HEK293 (cell line): ENCODE measurements at regions not wholly inside any gene's neighbourhood (a gene's known extent, or its start where the extent isn't known, plus 50 kb on each side); places are given as distances from the start of the nearest gene placed in this dataset.

Experiments
- CTCF ChIA-PET: fragments of 350-600 bp; formaldehyde crosslinking; extraction: SDS; loops from one replicate; lab custom pipeline; 2021; ENCODE audit warnings: antibody characterized with exemption; lab: Yijun Ruan, JAX
- POLR2A ChIA-PET: fragments of 300-600 bp; formaldehyde crosslinking; extraction: SDS; loops from one replicate; lab custom pipeline; 2020; ENCODE audit warnings: antibody characterized with exemption, inconsistent platforms; lab: Yijun Ruan, JAX
- H3K27ac ChIP-seq: fragments of 200-500 bp; sonication (Bioruptor generic); 2 replicates; pipeline ENCODE4 v1.5.1; 2014; ENCODE audit warnings: low read depth, low read length, control low read depth, inconsistent platforms; ENCODE audit errors: extremely low read depth
- H3K36me3 ChIP-seq, 2 experiments: fragments of 200-500 bp in 1 of 2; sonication (Bioruptor generic) in 1 of 2; 1 replicate in 1 of 2; 2 replicates in 1 of 2; pipeline ENCODE4 v1.5.1; 2014 to 2017; ENCODE audit warnings: inconsistent platforms in 2 of 2, low read length in 2 of 2; ENCODE audit not compliant: control insufficient read depth in 2 of 2, insufficient read depth in 1 of 2
- H3K4me1 ChIP-seq: fragments of 200-500 bp; sonication (Bioruptor generic); 2 replicates; pipeline ENCODE4 v1.5.1; 2014; ENCODE audit warnings: mild to moderate bottlenecking, low read length, inconsistent platforms; ENCODE audit not compliant: control insufficient read depth, insufficient read depth
- H3K4me3 ChIP-seq: 2 replicates; pipeline ENCODE4 v1.5.1; 2011; ENCODE audit warnings: low read depth, mild to moderate bottlenecking, control low read depth, low read length, moderate library complexity
- H3K9me3 ChIP-seq: fragments of 200-500 bp; sonication (Bioruptor generic); 2 replicates; pipeline ENCODE4 v1.5.1; 2014; ENCODE audit warnings: low read depth, low read length, inconsistent platforms; ENCODE audit not compliant: control insufficient read depth, insufficient read depth
- GLIS2 ChIP-seq: fragments of 450-650 bp; formaldehyde crosslinking; IDR thresholded peaks from 2 replicates; pipeline ENCODE4 v1.5.1; 2016; ENCODE audit warnings: missing biosample characterization, missing genetic modification characterization
- MZF1 ChIP-seq: fragments of 450-650 bp; formaldehyde crosslinking; IDR thresholded peaks from 2 replicates; pipeline ENCODE4 v1.5.1; 2017; ENCODE audit warnings: missing biosample characterization, missing genetic modification characterization, borderline replicate concordance
- RBAK ChIP-seq: fragments of 450-650 bp; formaldehyde crosslinking; IDR thresholded peaks from 2 replicates; pipeline ENCODE4 v1.5.1; 2016; ENCODE audit warnings: missing biosample characterization, missing genetic modification characterization
- YY1 ChIP-seq: fragments of 450-650 bp; formaldehyde crosslinking; IDR thresholded peaks from 2 replicates; pipeline ENCODE4 v1.5.1; 2018; ENCODE audit warnings: missing biosample characterization, missing genetic modification characterization
- ZBTB17 ChIP-seq: fragments of 450-650 bp; formaldehyde crosslinking; IDR thresholded peaks from 2 replicates; pipeline ENCODE4 v1.5.1; 2016; ENCODE audit warnings: missing biosample characterization, missing genetic modification characterization
- ZBTB48 ChIP-seq: fragments of 450-650 bp; formaldehyde crosslinking; IDR thresholded peaks from 2 replicates; pipeline ENCODE4 v1.5.1; 2016; ENCODE audit warnings: missing biosample characterization, missing genetic modification characterization
- ZFP41 ChIP-seq: fragments of 450-650 bp; formaldehyde crosslinking; IDR thresholded peaks from 2 replicates; pipeline ENCODE4 v1.5.1; 2016; ENCODE audit warnings: missing biosample characterization, missing genetic modification characterization, borderline replicate concordance
- ZNF148 ChIP-seq: fragments of 450-650 bp; formaldehyde crosslinking; IDR thresholded peaks from 2 replicates; pipeline ENCODE4 v1.5.0; 2017; ENCODE audit warnings: missing biosample characterization, missing genetic modification characterization, borderline replicate concordance
- ZNF239 ChIP-seq: fragments of 450-650 bp; formaldehyde crosslinking; IDR thresholded peaks from 2 replicates; pipeline ENCODE4 v1.5.1; 2016; ENCODE audit warnings: missing biosample characterization, missing genetic modification characterization
- ZNF473 ChIP-seq: fragments of 450-650 bp; formaldehyde crosslinking; IDR thresholded peaks from 2 replicates; pipeline ENCODE4 v1.5.1; 2017; ENCODE audit warnings: missing biosample characterization, missing genetic modification characterization
- ZNF518A ChIP-seq: fragments of 450-650 bp; formaldehyde crosslinking; conservative IDR thresholded peaks from 2 replicates; pipeline ENCODE4 v1.5.1; 2016; ENCODE audit warnings: low read depth, missing biosample characterization, missing genetic modification characterization
- ZNF548 ChIP-seq: fragments of 450-650 bp; formaldehyde crosslinking; IDR thresholded peaks from 2 replicates; pipeline ENCODE4 v1.5.1; 2016; ENCODE audit warnings: missing biosample characterization, missing genetic modification characterization
- ZNF549 ChIP-seq: fragments of 450-650 bp; IDR thresholded peaks from 2 replicates; pipeline ENCODE4 v1.5.1; 2018; ENCODE audit warnings: missing biosample characterization, missing genetic modification characterization, mild to moderate bottlenecking, inconsistent platforms, moderate library complexity
- ZNF585B ChIP-seq: fragments of 450-650 bp; formaldehyde crosslinking; IDR thresholded peaks from 2 replicates; pipeline ENCODE4 v1.5.1; 2016; ENCODE audit warnings: missing biosample characterization, missing genetic modification characterization
- ZNF621 ChIP-seq: fragments of 450-650 bp; formaldehyde crosslinking; IDR thresholded peaks from 2 replicates; pipeline ENCODE4 v1.5.1; 2017; ENCODE audit warnings: missing biosample characterization, missing genetic modification characterization
- ZNF677 ChIP-seq: fragments of 450-650 bp; IDR thresholded peaks from 2 replicates; pipeline ENCODE4 v1.5.0; 2018; ENCODE audit warnings: missing biosample characterization, mild to moderate bottlenecking, missing genetic modification characterization, moderate library complexity
- ZNF692 ChIP-seq: fragments of 450-650 bp; formaldehyde crosslinking; IDR thresholded peaks from 2 replicates; pipeline ENCODE4 v1.5.1; 2016; ENCODE audit warnings: missing biosample characterization, missing genetic modification characterization
- ZNF707 ChIP-seq: fragments of 450-650 bp; formaldehyde crosslinking; IDR thresholded peaks from 2 replicates; pipeline ENCODE4 v1.5.1; 2016; ENCODE audit warnings: missing biosample characterization, missing genetic modification characterization
- ZNF768 ChIP-seq: fragments of 450-650 bp; formaldehyde crosslinking; IDR thresholded peaks from 2 replicates; pipeline ENCODE4 v1.5.1; 2018; ENCODE audit warnings: missing biosample characterization, mild to moderate bottlenecking, missing genetic modification characterization
- TF ChIP-seq, protein P1 (sequence below): fragments of 450-650 bp; formaldehyde crosslinking; IDR thresholded peaks from 2 replicates; pipeline ENCODE4 v1.5.1; 2017; ENCODE audit warnings: missing biosample characterization, missing genetic modification characterization
- TF ChIP-seq, protein P2 (sequence below): fragments of 450-650 bp; formaldehyde crosslinking; IDR thresholded peaks from 2 replicates; pipeline ENCODE4 v1.5.1; 2016; ENCODE audit warnings: missing biosample characterization, missing genetic modification characterization, borderline replicate concordance

DNA sequence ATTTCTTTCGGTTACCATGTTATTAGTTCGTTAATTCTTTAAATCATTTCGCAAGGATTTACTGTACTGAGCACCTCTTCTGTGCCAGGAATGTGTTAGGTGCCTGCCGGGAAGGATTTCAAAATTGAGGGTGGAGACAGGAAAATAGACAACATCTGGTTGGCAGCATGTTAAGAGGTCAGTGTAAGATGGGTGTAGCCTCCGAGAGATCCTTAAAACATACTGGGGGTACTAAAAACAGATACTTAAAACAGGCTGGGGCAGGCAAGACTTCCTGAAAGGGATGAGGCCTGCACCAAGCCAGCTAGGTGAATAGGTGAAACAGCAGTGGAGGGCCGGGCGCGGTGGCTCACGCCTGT lies 178.0 kb upstream of the SGK1 start (continued):
- no peak for TF ChIP-seq ZNF518A
- no peak for TF ChIP-seq ZNF621
- no peak for TF ChIP-seq ZNF239 (tag by site-specific recombination)
- no peak for TF ChIP-seq ZFP41 (tag by site-specific recombination)
- no peak for TF ChIP-seq ZNF148 (tag by site-specific recombination)
- no peak for TF ChIP-seq ZNF768 (tag by site-specific recombination)
- TF ChIP-seq ZNF548: no peak
- TF ChIP-seq ZNF549 (tag by site-specific recombination): no peak

- Histone ChIP-seq H3K9me3 (no peaks in the 10 kb centered on the region), H3K27ac (no peak overlapping the region), H3K36me3 (no peaks in the 10 kb centered on the region), H3K4me1 (no peaks in the 10 kb centered on the region), H3K4me3 (no peak overlapping the region)
- ChIA-PET CTCF (no interaction called here), POLR2A (no interaction called here)
- TF ChIP-seq GLIS2 (tag by site-specific recombination): no peak
- TF ChIP-seq ZNF585B: no peak
- no peak for TF ChIP-seq RBAK (tag by site-specific recombination)
- TF ChIP-seq YY1 (tag by site-specific recombination): no peak
- TF ChIP-seq ZBTB17 (tag by site-specific recombination): no peak
- TF ChIP-seq ZNF692 (tag by site-specific recombination): no peak
- TF ChIP-seq MZF1 (tag by site-specific recombination): no peak
- TF ChIP-seq ZNF473 (tag by site-specific recombination): no peak
- TF ChIP-seq ZBTB48 (tag by site-specific recombination): no peak
- TF ChIP-seq, protein P1, sequence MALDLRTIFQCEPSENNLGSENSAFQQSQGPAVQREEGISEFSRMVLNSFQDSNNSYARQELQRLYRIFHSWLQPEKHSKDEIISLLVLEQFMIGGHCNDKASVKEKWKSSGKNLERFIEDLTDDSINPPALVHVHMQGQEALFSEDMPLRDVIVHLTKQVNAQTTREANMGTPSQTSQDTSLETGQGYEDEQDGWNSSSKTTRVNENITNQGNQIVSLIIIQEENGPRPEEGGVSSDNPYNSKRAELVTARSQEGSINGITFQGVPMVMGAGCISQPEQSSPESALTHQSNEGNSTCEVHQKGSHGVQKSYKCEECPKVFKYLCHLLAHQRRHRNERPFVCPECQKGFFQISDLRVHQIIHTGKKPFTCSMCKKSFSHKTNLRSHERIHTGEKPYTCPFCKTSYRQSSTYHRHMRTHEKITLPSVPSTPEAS (tag by site-specific recombination): no peak
- TF ChIP-seq ZNF707 (tag by site-specific recombination): no peak
- TF ChIP-seq, protein P2, sequence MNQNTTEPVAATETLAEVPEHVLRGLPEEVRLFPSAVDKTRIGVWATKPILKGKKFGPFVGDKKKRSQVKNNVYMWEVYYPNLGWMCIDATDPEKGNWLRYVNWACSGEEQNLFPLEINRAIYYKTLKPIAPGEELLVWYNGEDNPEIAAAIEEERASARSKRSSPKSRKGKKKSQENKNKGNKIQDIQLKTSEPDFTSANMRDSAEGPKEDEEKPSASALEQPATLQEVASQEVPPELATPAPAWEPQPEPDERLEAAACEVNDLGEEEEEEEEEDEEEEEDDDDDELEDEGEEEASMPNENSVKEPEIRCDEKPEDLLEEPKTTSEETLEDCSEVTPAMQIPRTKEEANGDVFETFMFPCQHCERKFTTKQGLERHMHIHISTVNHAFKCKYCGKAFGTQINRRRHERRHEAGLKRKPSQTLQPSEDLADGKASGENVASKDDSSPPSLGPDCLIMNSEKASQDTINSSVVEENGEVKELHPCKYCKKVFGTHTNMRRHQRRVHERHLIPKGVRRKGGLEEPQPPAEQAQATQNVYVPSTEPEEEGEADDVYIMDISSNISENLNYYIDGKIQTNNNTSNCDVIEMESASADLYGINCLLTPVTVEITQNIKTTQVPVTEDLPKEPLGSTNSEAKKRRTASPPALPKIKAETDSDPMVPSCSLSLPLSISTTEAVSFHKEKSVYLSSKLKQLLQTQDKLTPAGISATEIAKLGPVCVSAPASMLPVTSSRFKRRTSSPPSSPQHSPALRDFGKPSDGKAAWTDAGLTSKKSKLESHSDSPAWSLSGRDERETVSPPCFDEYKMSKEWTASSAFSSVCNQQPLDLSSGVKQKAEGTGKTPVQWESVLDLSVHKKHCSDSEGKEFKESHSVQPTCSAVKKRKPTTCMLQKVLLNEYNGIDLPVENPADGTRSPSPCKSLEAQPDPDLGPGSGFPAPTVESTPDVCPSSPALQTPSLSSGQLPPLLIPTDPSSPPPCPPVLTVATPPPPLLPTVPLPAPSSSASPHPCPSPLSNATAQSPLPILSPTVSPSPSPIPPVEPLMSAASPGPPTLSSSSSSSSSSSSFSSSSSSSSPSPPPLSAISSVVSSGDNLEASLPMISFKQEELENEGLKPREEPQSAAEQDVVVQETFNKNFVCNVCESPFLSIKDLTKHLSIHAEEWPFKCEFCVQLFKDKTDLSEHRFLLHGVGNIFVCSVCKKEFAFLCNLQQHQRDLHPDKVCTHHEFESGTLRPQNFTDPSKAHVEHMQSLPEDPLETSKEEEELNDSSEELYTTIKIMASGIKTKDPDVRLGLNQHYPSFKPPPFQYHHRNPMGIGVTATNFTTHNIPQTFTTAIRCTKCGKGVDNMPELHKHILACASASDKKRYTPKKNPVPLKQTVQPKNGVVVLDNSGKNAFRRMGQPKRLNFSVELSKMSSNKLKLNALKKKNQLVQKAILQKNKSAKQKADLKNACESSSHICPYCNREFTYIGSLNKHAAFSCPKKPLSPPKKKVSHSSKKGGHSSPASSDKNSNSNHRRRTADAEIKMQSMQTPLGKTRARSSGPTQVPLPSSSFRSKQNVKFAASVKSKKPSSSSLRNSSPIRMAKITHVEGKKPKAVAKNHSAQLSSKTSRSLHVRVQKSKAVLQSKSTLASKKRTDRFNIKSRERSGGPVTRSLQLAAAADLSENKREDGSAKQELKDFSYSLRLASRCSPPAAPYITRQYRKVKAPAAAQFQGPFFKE (tag by site-specific recombination): no peak
- TF ChIP-seq ZNF677 (tag by site-specific recombination): no peak
These were observed 177.4 kb upstream of the SGK1 start for GRCh38 chr6:134495203-134495889.
